ENCODE measurements at regions not wholly inside any gene's neighbourhood (a gene's known extent, or its start where the extent isn't known, plus 50 kb on each side); places are given as distances from the start of the nearest gene placed in this dataset.

DNA sequence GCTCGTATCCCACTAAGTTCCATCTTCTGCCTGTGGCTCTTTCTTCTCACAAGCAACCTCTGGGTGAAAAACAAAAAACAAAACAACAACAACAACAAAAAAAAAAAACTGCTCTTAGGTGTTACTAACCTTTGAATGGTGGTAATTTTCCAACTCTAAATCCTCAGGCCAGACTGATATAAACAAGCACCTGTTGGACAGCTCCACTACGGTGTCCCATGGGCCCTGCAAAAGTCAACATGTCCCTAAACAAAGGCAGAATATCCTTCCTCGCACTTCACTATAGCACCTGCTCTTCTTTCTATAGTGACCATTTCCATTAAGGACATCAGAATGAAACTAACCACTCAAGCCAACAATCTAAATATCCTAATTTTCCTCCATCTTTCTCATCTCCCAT, 54.6 kb upstream of the PARM1 start:
- TF ChIP-seq, protein P1, sequence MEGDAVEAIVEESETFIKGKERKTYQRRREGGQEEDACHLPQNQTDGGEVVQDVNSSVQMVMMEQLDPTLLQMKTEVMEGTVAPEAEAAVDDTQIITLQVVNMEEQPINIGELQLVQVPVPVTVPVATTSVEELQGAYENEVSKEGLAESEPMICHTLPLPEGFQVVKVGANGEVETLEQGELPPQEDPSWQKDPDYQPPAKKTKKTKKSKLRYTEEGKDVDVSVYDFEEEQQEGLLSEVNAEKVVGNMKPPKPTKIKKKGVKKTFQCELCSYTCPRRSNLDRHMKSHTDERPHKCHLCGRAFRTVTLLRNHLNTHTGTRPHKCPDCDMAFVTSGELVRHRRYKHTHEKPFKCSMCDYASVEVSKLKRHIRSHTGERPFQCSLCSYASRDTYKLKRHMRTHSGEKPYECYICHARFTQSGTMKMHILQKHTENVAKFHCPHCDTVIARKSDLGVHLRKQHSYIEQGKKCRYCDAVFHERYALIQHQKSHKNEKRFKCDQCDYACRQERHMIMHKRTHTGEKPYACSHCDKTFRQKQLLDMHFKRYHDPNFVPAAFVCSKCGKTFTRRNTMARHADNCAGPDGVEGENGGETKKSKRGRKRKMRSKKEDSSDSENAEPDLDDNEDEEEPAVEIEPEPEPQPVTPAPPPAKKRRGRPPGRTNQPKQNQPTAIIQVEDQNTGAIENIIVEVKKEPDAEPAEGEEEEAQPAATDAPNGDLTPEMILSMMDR (IDR thresholded peaks at IDR 0.05; ENCODE audit: low read depth, low read length): no peak
- no peaks in the 10 kb centered on the region; the same call in 1 of the 2 replicates for H3K4me1 ChIP-seq
- H3K9me3 ChIP-seq: no peaks in the 10 kb centered on the region
- H3K27me3 ChIP-seq: no peaks in the 10 kb centered on the region; the same call in 1 of the 2 replicates
- no peak overlapping the region for H3K4me3 ChIP-seq (ENCODE audit: low read depth, low read length)
- no peak for DNase-seq
- H3K36me3 ChIP-seq: no peaks in the 10 kb centered on the region

DNA sequence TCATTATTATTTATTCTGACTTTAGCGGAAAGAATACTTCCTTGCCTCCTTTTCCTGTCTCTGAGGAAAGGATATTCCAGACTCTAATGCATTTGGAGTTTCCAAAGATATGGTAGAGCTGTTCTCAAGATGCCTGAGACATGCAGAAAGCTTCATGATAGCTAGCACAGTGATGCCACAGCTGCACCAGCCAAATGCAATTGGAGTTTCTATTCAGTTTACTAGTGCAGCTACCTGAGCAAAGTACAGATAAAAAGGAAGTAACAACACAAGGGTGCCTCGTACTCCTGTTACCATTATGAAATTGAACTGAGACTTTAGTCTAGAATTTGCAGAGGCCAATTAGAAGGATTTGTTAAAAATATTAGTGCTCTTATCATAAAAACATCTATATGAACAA, 57.5 kb upstream of the PARM1 start:
- TF ChIP-seq, protein P1 (IDR thresholded peaks at IDR 0.05; ENCODE audit: low read depth, low read length): no peak
- no peaks in the 10 kb centered on the region for H3K36me3 ChIP-seq
- DNase-seq: no peak
- H3K9me3 ChIP-seq: no peaks in the 10 kb centered on the region
- H3K27me3 ChIP-seq: no peaks in the 10 kb centered on the region
- H3K4me3 ChIP-seq (ENCODE audit: low read depth, low read length): no peak overlapping the region
- H3K4me1 ChIP-seq: no peaks in the 10 kb centered on the region; the same call in 1 of the 2 replicates

DNA sequence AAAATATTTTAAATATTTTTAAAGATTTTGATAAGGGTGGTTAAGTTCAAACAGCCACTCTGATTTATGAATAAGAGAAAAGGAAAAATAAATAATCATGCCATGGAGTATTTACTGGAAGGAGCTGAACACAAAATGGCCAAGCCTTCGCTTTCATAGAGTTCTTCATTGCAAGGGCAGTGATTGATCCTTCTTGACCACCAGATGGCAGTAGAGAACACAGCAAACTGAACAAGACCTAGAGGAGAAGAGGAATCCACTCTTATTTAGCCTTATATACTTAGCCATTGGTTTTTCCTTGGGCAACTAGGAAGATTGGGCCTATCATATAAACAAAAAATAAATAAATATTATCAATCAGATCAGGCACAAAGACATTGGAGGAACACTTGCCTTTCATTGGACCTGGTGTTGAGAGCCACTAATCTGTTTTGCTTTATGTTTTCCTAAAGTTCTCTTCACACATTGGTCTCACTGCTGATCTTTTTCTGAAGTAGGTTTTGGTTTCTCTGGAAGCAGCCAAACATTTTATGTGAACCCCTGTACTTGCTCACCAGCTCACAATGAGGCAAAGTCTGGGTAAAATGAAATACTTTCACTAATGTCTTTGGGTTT, 58.1 kb upstream of the PARM1 start:
- TF ChIP-seq, protein P1 (IDR thresholded peaks at IDR 0.05; ENCODE audit: low read depth, low read length): peak; percentile 97
- Histone ChIP-seq H3K4me3 (ENCODE audit: low read depth, low read length) (no peak overlapping the region), H3K36me3 (no peaks in the 10 kb centered on the region), H3K9me3 (no peaks in the 10 kb centered on the region), H3K4me1 (no peaks in the 10 kb centered on the region; the same call in 1 of the 2 replicates), H3K27me3 (no peaks in the 10 kb centered on the region)
- DNase-seq: peak; percentile 37

DNA sequence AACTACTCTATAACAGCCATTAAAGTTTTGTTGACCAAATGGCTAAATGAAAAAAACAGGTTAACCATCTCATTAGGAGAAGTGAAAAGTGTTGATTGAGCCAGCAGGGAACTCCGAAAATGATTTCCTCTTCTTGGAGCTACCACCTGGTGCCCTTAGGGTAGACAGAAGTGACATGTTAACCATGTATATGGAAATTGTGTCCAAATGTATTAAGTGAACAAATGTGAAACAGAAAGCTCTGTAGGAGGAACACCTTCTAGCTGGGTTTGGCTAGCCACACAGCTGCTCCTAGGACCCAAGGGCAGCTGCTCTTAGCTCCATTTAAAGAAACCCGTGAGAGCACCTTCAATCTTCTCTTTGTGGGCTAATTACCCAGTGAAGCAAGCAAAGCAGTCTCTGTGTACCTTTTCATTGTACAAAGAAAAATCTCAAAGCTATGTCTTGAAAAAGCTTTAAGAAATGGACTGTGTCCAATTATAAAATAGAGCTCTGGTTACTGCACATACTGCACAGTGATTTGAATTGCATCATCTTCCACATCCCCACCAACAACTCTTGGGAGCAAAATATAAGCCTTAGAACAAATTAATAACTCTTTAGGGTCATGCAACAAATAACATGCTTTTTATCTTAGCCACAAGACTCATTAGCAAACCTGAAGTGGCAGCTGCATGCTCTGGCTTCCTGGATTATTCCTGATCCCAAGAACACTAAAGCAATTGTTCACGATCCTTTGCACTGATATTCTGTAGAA, 59.2 kb upstream of the PARM1 start:
- TF ChIP-seq, protein P1 (IDR thresholded peaks at IDR 0.05; ENCODE audit: low read depth, low read length): no peak
- H3K9me3 ChIP-seq: no peaks in the 10 kb centered on the region
- no peak for DNase-seq
- H3K27me3 ChIP-seq: no peaks in the 10 kb centered on the region
- no peaks in the 10 kb centered on the region for H3K36me3 ChIP-seq
- H3K4me1 ChIP-seq: no peaks in the 10 kb centered on the region; the same call in 1 of the 2 replicates
- H3K4me3 ChIP-seq (ENCODE audit: low read depth, low read length): no peak overlapping the region

DNA sequence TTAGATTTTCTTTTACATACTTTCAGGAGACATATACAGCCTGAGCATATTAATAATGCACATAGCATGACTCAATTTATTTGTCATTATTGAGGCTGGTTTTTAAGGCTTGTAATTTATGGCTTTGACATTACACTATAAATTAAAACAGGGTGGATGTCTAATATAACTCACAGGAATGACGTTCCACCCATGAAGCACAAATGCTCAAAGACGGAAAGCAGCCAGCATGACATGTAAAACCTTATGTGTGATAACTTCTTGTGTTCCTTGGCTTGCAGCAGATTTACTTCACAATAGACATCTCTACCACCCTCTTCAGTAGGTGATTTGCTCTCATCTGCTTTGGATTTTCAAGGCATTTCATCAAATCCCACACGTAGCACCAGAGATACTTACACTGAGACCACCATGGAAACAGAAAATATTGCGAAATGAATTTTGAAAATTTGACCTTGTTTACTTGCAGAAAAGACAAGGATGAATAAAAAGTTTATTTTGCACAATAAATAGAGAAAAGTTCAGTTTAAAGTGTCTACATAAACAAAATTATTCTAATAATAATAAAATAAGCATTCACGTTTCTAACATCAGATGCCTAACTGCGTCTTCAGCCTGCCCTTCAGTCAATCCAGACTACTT, 64.7 kb upstream of the BTC start:
- DNase-seq: no peak
- H3K9me3 ChIP-seq: no peaks in the 10 kb centered on the region
- no peaks in the 10 kb centered on the region for H3K36me3 ChIP-seq
- H3K4me3 ChIP-seq (ENCODE audit: low read depth, low read length): no peak overlapping the region
- H3K27me3 ChIP-seq: peaks cover 6% of the 10 kb centered on the region
- H3K4me1 ChIP-seq: no peaks in the 10 kb centered on the region
- TF ChIP-seq, protein P1 (IDR thresholded peaks at IDR 0.05; ENCODE audit: low read depth, low read length): no peak

Measured in BE2C (cell line).